ENCODE measurements at regions not wholly inside any gene's neighbourhood (a gene's known extent, or its start where the extent isn't known, plus 50 kb on each side); places are given as distances from the start of the nearest gene placed in this dataset.

DNA sequence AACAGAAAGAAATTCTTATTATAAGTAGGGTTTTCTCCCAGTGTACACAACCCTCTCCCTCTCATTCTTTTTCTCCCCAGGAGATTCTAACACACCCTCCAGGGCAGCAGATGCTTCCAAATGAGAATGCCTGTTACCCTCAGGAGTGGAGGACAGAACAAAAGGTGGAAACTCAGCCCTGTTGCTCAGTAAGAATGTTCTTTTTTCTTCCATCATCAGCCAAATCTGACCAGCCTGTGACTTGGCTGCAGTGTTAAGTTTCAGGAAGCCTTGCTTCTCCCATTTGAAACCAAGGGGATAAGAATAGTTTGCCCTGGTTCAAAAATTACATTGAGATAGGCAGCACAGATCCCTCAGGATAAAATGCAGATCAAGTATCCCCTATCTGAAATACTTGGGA, 77.5 kb upstream of the EEPD1 start:
- ATAC-seq, result no peak

DNA sequence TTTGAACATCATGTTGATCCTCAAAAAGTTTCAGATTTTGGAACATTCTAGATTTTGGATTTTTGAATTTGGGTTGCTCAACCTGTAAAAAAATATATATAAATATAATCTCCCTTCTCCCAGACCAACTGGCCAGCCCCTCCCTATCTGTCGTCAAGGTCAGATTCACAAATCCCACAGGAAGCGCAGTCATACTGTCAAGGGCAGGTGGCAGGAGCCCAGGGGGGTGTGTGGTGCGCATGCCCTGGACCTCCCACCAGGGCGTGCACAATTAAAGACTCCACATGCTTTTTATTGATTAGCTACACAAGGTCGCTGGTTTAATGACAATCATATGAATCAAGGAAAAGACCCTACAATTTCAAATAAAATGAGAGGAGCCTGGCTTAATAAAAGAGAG, 77.0 kb upstream of the EEPD1 start:
- ATAC-seq, result no peak

DNA sequence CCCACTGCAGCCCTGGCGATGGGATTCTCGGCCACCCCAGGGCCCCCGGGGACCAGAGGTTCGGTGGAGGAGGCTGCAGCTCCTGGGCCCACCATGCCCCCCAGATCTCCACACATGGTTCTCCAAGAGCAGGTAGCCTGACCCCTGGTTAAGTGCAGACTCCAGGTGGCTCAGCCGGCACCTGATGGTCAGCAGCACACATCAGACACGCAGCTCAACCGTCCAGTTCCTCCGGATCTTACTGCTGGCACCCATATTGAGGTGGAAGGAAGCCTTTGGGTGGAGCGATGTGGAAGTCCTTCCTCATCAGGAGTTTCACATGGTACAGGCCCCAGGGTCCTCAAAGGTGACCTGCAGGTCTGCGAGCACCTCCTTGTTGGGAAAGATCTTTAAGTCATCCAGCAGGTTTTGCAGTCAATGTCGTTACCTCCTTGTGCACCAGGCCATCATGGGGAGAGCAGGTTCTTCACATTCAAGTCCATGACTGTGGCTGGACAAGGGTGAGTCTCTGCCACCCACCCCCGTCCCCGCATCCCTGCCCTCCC, 74.2 kb upstream of the EEPD1 start:
- ATAC-seq, result no peak

DNA sequence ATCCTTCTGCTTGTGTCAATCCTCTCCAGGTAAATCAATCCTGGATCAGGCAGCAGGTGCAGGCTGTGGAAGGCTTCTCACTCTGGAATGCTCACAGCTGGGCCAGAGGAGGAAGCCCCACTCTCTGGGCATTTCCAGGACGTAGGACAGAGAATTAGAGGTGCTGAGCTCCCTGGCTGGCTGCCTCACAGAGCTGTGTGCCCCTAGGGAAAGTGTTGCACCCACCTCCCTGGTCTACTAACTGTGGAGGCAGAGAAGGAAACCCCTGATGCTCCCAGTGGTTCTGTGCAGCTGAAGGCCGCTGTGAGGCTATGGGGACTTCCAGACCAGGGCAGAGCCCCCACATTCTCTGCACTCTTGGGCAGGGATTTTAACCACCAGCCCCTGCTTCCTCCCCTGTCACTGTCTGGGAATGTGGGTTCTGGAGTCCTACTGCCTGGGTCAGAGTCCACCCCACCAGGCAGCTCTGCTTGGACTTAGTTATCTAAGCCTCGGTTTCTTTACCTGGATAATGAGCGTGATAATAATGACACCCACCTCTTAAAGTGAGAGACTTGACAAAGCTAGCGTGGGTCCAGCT, 73.5 kb upstream of the EEPD1 start:
- no peak for ATAC-seq

DNA sequence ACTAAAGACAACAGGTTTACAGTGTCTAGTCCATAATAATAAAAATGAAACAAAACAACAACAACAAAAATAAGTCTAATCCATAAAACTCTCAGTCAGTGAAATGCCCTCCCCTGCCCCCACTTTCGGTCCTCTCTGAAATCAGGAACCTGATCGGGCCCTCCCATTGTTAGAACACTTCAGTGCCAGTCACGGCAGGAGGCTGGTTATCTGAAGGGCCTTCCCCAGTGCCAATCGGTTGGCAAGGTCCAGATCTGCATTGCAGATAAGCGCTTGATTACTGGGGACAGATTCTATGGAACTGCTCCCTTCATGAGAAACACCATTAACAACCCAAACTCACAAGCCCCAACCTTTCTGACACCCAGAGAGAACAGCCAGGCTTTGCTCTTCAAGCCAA, 72.2 kb upstream of the EEPD1 start:
- ATAC-seq, result no peak

GRCh38 chr7:36082216-36082615, 70.8 kb upstream of the EEPD1 start:
- ATAC-seq, result no peak

DNA sequence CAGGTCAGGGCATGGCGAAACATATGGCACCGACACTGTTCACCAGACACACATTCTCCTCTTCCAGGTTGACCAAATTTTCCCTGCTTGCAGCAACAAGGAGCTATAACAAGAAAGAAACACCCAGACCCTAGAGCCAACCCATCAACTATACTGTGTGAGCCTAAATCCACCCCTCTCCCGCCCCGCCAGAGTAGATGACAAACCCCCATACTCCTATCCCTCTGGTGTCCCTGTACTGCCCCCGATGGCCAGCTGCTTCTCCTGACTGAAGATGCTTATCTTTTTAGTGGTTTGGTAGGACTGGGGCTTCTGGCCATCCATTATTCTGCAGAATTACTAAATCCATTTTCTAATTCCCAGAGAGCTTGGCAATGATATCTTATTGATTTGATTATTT, 70.1 kb upstream of the EEPD1 start:
- no peak for ATAC-seq

DNA sequence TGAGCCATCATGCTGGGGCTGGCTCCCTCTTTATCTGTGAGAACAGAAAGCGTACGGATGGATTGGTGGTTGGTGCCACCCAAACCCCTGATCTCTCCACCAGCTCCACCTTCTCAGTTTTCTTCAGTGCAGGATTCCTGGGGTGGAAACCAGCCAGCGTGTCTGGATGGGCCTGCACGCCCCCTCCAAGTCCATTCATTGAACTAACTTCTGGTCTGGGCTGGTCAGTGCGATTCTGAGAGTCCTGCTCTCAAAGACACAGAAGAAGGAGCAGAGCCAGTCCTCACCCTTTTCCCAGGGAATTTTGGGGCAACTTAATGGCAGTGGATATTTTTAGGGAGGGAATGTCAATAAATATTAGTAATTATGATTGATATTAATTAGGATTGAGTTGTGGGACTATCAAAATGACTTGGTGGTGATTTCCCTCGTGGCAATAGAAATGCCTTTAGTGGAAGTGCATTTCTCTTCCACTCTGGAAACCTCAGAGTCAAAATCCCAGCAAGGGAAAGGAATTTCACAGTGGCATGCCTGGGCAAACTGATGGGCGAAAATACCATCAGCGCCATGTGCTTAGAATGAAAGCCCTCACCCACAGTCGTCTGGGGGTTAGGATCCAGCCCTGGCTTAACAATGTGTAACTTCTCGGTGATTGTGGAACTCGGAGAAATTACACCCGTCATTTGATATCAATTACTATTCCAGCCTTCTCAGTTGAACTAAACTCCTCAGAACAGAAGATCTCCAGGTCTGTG, 69.3 kb upstream of the EEPD1 start:
- ATAC-seq, result no peak

DNA sequence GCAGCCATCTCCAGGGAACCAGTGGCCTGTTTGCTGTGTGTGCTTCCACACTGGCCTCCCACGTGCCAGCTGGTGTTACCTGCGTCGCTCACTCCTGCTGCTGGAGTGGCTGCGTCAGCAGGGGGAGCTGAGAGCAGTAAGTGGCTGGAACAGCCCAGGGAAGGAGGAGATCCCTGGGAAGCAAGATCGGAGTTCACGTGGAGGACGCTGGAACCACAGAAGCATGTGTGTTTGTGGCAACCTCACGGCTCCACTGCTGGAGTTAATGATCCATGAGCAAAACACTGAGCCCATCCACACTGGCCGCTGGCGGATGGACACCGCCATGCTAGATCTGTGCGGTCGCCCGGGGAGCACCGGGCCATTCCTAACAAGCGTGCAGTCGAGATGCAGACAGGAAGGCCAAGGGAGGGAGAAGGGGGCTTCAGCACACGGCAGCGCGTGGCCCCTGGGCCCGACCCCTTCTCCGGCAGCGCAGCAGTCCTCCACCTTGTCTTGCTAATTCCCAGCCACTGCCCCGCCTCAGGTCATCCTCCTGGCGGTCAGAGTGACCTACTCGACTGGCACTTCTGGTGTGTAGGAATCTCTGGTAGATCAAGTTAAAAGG, 68.5 kb upstream of the EEPD1 start:
- peak; percentile 66 for ATAC-seq

- ATAC-seq, result no peak
These were observed 68.0 kb upstream of the EEPD1 start for GRCh38 chr7:36085096-36085495.

- peak; percentile 28 for ATAC-seq
These were observed 66.5 kb upstream of the EEPD1 start for GRCh38 chr7:36086571-36086970.

DNA sequence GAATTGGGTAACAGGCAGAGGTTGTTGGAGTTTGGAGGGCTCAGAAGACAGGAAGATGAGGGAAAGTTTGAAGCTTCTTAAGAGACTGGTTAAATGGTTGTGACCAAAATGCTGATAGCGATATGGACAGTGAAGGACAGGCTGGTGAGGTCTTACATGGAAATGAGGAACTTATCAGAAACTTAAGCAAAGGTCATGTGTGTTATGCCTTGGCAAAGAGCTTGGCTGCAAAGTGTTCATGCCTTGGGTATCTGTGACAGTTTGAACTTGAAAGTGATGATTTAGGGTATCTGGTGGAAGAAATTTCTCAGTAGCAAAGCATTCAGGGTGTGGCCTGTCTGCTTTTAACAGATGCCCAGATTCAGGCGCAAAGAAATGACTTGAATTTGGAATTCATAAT, 64.5 kb upstream of the EEPD1 start:
- ATAC-seq, result no peak

- ATAC-seq, result no peak
These were observed 64.1 kb upstream of the EEPD1 start for GRCh38 chr7:36088966-36089365.

DNA sequence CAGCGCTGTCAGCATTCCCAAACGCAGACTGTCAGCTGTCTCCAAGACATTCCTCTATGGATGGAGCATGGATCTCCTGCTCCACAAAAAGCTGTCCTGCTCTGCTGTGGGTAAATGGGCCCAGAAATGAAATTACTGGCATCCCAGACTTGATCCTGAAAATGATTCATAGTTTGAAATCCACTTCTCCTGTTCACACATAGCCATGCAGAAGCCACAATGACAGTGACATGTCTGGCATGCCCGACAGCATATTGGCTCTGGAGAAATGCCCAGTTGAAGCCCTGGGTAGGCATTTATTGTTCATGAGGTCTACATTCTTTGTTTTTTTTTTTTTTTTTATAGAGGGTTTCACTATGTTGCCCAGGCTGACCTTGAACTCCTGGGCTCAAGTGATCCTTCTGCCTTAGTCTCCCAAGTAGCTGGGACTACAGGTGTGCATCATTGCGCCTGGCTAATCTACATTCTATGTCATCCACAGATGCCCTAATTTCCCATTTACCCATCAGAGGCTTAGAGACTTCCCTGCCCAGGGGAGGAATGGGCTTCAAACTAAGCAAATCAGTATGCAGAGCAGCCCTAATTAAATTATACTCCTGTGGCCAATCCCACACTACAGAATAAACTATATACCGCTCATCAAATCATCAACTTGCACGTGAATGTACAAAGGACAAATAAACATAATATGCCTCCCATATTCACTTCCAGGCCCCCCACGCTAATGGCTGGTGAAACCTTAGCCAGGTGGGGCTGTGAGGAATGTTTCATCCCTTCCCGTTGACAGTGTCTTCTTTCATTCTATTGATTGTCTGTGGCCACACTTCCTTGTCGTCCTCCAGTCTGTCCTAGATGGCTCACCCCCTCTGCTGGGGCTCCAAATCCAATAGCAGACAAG, 61.8 kb upstream of the EEPD1 start:
- ATAC-seq, result no peak

- no peak for ATAC-seq
These were observed 61.2 kb upstream of the EEPD1 start for GRCh38 chr7:36091874-36092176.

- no peak for ATAC-seq
These were observed 60.8 kb upstream of the EEPD1 start for GRCh38 chr7:36092221-36092771.

DNA sequence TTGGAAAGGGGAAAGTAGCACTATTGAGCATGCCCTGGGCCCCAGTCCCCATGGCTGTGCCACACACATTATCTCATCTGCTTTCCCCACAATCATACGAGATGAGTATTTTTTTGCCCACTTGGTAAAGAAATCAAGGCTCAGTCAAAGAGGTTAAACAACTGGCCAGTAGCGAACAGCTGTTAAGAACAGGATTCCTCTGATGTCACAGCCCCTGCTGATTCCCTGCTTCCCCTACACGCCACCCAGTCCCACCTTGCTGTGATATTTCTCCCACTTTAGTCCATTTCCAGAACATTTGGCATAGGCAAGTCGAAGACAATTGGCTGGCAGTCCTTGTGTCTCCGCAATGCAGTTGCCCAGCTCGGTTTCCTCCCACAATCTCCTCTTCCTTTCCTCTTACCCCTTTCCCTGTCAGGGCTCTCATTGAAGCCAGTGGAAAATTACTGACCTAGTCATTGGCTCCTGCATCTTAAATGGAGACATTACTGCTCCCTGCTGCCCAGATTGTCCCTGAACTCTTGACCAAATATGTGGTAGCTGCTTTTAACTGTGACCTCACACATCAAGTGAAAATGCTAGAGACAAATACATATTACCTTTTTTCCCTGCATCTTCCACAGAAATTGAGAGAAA, 56.5 kb upstream of the EEPD1 start:
- no peak for ATAC-seq

- ATAC-seq, result no peak
These were observed 55.0 kb upstream of the EEPD1 start for GRCh38 chr7:36098096-36098495.

- no peak for ATAC-seq
These were observed 52.8 kb upstream of the EEPD1 start for GRCh38 chr7:36100226-36100625.

DNA sequence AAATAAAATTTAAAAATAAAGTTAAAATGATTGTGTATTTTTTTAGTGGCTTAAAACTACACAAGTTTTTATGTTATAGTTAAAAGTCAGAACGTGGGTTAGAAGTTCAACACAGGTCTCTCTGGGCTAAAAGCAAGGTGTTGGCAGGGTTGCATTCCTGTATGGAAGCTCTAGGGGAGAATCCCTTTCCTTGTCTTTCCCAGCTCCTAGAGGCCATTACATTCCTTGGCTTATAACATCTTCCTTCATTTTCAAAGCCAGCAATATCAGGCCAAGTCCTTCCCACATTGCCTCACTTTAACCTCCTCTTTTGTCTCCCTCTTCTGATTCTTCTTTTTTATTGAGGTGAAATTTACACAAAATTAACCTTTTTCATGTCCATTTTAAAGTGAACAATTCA, 52.4 kb upstream of the EEPD1 start:
- ATAC-seq, result no peak
